GM18870 (cell line): ENCODE measurements at regions not wholly inside any gene's neighbourhood (a gene's known extent, or its start where the extent isn't known, plus 50 kb on each side); places are given as distances from the start of the nearest gene placed in this dataset.
"Not testable (repeated sequence)": the region's sequence is repeated elsewhere in the genome, so short reads cannot be mapped to it uniquely, and the experiment has no call there.

Source experiments
- ATAC-seq: cut with Tn5 transposase; IDR thresholded peaks from one replicate; pipeline ENCODE4 v1.9.1; 2021; ENCODE audit warnings: moderate library complexity; ENCODE audit not compliant: unreplicated experiment

DNA sequence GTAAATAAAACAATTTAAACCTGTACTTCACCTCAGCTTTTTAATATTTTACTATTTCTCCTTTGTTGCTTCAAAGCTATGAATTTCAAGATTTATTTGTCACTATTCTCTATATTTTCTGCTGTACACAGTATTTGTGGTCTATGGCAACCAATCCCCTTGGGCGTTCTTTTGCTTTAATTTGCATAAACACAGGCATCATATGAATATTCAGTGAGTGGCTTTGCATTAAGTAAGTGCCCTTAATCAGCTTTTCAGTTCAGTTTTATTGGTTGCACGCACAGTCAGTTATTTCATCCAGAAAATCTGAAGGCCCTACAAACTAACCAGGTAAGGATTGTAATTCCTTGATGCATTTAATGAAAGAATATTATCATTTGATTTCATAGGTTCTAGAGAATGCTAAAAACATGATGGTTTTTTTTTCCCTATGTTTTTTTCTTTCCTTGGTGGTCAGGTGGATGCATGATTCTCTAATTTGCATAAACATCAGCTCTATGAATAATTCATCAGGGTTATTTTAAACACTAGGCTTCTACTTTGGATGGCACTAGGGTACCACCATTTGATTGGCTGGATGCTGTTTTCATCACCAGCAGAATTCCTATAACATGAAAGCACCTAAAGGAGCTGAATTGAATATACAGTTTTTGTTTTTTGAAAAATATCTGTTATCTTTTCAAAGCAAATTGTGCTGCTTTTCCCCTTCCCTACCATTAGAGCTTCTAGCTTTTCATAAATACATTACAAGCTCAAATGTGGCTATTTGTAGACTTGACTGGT is 249.2 kb upstream of the CCNH start:
- no peak for ATAC-seq

DNA sequence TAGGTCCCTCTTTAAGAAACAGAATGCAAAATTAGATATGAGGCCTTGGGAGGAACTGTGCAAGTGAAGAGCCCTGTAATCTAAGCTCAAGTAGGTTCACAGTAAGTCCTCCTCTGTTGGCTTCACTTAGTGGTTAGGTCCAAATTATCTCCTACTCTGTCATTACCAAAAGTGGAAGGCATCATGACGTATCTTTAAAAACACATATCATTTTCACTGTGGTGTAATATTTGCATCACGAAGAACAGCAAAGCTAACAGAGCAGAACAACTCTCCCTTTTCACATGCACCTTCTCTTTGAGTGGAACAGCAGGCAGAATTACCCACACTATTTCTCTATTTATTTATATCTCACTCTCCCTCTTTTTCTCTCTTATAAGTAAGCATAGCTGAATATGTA is 240.5 kb upstream of the CCNH start:
- ATAC-seq, result no peak

- no peak for ATAC-seq
Observed at GRCh38 chr5:87650284-87650683, 237.6 kb upstream of the CCNH start.

DNA sequence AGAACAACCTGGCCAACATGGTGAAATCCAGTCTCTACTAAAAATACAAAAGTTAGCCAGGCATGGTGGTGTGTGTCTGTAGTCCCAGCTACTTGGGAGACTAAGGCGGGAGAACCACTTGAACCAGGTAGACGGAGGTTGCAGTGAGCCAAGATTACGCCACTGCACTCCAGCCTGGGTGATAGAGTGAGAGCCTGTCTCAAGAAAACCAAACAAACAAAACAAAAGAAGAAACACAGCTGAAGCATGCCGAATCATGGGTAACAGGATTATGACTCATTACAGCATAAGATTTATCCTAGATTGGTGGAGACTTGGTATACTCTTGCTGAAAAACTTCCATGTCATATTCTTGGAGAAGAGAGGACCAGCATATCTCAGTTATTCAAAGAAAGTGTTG is 236.7 kb upstream of the CCNH start:
- no peak for ATAC-seq

GRCh38 chr5:87645224-87645623 is 232.5 kb upstream of the CCNH start:
- no peak for ATAC-seq

DNA sequence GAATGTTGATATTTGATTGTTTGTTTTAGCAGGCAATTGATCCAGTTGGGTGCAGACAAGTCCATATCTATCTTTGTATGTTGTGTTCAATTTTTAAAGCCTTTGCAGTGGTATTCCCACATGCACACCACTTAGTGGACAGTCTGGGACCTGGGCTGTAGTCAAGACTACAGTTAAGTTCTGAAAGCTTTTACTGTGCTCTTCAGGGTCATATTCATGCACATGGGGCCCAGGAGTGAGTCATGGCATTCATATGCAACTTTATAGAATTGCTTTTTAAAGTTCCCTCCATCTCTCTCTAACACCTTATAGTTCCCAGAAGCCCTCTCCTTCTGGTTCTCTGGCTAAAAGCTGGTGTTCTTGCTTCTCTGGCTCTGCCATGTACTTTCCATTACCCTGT is 228.2 kb upstream of the CCNH start:
- ATAC-seq, result no peak

DNA sequence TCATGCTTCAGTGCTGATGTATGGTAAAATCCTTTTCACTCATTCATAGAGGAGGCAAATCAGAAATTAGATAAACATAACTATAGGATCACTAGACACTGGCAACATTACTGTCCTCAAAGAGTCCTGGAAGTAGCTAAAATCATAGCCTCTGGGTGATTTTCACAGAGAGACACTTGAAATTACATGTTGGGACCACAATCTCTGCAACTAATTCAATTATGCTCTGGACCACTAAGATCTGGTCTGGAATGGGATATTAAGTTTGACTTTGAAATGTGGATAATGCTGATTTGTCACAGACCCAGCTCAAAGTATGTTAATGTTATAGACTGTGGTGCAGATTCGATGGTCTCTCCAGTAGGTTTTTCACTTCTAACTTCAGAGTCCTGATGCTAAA is 214.6 kb upstream of the CCNH start:
- ATAC-seq, result no peak

DNA sequence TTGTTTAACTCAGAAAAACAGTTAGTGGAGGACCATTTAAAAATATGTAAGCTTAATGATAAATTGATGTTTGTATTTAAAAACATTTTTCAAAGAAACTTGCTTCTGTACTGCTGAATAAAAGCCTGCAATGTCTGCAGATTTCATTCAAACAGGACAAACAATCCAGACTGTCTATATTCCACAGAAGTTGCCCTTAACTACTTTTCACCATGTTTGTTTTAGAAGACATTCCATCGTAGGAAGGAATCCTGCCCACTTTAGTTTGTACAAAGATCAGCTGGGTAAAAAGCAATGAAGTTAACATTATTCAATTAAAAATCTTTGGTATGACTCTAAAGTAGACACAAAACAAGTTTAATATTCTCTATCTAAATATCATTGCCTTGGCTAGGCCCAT is 195.7 kb upstream of the CCNH start:
- no peak for ATAC-seq

GRCh38 chr5:87605663-87606062 is 192.9 kb upstream of the CCNH start:
- ATAC-seq, result no peak

DNA sequence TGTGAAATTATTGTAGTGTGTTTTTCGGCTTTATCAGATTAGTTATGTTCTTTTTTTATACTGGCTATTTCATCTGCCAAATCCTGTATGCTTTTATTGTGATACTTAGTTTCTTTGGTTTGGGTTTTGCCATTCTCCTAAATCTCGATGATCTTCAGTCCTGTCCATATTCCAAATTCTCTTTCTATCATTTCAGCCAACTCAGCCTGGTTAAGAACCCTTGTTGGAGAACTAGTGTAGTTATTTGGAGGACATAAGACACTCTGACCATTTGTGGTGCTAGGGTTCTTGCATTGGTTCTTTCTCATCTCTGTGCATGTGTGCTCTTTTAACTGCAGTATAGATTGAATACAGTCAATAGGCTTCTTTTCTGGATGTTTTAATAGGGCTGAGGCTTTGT is 187.0 kb upstream of the CCNH start:
- ATAC-seq, result no peak

- no peak for ATAC-seq
Observed at GRCh38 chr5:87598460-87598859, 185.7 kb upstream of the CCNH start.

GRCh38 chr5:87594566-87594965 is 181.8 kb upstream of the CCNH start:
- no peak for ATAC-seq

DNA sequence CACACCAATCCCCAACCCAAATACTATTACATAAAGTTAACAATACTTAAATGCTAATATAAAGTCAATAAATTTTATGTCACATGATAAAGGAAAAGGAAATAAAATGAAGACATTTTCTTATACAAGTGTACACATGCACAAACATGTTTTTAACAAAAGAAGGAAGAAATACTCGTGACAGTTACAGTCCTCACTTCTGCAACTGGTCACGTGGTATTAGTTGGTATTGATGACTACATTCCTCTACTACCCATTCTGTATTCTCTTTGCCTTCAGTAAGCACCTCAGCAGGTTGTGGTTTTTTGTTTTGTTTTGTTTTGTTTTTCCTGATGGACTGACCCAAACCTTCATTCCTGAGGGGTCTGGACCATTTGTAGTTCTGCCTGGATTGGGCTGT is 176.9 kb upstream of the CCNH start:
- no peak for ATAC-seq

DNA sequence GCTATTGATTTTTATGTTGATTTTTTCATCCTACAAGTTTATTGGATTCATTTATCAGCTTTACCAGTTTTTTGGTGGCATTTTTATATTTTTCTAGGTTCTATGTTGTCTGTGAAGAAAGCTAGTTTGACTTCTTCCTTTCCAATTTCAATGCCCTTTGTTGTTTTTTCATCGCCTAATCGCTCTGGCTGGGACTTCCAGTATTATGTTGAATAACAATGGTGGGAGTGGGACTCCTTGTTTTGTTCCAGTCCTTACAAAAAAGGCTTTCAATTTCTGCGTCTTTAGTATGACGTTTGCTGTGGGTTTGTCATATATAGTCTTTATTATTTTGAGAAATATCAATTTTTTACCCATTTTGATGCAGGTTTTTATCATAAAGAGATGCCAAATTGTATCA is 175.6 kb upstream of the CCNH start:
- no peak for ATAC-seq

DNA sequence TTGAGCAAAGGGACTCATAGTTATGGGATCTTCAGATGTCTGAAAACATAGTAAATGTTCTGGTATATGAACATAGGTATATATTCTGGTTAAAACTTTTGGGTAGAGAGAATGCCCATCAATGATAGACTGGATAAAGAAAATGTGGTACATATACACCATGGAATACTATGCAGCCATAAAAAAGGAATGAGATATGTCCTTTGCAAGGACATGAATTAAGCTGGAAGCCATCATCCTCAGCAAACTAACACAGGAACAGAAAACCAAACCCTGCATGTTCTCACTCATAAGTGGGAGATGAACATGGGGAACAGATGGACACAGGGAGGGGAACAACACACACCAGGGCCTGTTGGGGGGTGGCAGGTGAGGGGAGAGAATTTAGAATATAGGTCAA is 171.0 kb upstream of the CCNH start:
- not testable (repeated sequence) for ATAC-seq

- ATAC-seq, result no peak
Observed at GRCh38 chr5:87582149-87582548, 169.4 kb upstream of the CCNH start.

GRCh38 chr5:87581661-87582060 is 168.9 kb upstream of the CCNH start:
- ATAC-seq, result no peak

GRCh38 chr5:87579678-87580077 is 166.9 kb upstream of the CCNH start:
- no peak for ATAC-seq

DNA sequence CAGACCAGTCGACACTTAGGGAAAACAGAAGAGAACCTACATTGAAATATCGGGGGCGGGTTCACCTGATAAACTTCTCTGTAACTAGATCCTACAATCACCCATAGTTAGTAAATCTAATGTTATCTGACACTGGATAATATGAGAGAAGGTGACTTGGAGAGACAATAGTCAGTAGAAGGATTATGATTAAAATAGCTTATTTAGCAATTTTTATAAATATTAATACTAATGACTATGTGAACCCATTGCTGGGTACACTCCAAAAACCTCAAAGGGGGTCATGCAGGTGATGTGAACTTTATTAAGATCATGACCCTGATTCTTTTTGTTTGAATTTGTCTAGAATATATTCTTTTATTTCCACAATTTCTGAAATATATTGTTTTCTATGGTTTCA is 164.1 kb upstream of the CCNH start:
- ATAC-seq, result no peak

DNA sequence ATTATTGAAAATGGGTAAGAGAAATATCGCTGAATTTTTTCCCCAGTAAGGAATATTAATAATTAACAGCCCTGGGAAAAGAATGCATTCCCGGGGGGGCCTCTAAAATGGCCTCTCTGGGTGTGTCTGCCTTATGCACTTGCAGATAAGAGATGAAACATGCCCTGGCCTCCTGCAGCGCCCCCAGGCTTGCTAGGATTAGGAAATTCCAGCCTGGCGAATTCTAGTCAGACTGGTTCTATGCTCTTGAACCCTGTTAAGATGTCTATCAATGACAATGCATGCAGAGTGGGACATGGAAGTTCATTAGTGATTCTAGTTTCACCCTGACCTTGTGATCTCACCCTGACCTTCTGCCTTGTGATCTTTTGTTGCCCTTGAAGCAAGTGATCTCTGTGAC is 163.6 kb upstream of the CCNH start:
- not testable (repeated sequence) for ATAC-seq

DNA sequence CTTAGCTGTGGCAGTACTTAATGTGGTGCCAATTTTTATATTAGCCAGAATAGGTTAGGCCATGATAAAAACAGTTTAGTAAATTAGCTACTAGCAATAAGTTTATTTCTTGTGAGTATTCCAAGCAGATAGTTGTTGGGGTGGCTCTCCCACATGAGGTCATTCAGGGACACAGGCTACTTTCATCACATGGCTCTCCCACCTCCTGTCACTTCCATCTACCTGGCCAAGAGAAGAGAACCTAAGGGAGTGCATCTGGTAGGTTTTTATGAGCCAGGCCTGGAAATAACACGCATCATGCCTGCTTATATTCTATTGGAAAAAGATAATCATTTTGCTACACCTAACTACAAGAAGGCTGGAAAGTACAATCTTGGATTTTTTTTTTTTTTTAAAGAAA is 161.4 kb upstream of the CCNH start:
- ATAC-seq, result no peak

- ATAC-seq, result no peak
Observed at GRCh38 chr5:87572611-87573010, 159.9 kb upstream of the CCNH start.

DNA sequence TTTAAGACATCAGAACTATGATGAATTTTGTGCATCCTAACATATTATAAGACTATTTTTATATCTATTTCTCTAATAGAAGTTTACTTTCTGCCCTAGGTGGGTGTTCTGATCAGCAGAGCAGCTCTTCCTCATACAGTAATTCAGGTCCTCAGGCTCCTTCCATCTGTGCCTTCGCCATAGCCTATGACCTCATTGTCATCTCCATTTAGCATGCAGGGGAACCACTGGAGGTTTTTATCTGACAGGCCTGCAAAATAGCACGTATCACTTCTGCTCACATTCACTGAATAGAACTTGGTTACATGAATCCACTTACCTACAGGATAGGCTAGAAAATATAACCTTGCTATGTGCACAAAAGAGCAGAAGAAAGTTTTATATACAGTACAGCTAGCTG is 159.4 kb upstream of the CCNH start:
- ATAC-seq, result peak; percentile 40
